ENCODE measurements at regions not wholly inside any gene's neighbourhood (a gene's known extent, or its start where the extent isn't known, plus 50 kb on each side); places are given as distances from the start of the nearest gene placed in this dataset.
"Not testable (repeated sequence)": the region's sequence is repeated elsewhere in the genome, so short reads cannot be mapped to it uniquely, and the experiment has no call there.

DNA sequence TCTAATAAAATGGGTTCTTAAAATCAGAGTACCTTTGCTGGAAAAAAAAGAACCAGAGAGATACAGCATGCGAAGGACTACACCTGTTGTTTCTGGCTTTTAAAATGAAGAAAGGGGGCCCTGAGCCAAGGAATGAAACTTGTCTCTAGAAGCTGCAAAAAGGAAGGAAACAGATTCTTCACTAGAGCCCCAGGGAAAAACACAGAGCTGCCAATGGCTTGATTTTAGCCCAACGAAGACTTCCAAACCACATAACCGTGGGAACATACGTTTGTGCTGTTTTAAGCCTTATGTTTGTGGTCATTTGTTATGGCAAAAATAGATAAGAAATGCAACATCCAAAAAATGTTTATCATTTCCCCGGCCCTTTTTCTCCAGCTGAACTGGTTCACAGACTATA lies 780.0 kb downstream of the SORCS1 start:
- no peaks in the 10 kb centered on the region for H3K4me1 Mint-ChIP-seq (ENCODE audit: low read depth)
- peaks cover 7% of the 10 kb centered on the region for H3K9me3 Mint-ChIP-seq
- no peaks in the 10 kb centered on the region for H3K27me3 Mint-ChIP-seq (ENCODE audit: low read depth)
- no peak overlapping the region for H3K4me3 Mint-ChIP-seq
- H3K27ac Mint-ChIP-seq: no peak overlapping the region
- no peaks in the 10 kb centered on the region for H3K36me3 Mint-ChIP-seq (ENCODE audit: low read depth)

DNA sequence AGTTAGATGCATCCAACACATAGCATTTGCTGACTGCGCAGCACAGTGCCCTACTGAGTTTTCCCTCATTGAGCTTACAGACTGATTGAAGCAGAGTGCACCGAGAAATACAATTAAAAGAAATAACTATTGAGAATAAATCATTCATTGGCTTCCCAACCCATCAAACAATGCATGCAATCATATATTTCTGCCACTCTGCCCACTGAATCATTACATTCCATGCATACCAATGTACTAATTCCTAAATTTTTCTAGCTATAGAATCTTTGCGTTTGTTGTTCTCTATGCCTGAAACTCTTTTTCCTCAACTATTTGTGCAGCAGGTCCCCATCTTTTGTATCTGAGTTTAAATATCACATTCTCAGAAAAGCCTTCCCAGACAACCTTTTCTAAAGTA lies 783.8 kb downstream of the SORCS1 start:
- no peak overlapping the region for H3K4me3 Mint-ChIP-seq
- no peaks in the 10 kb centered on the region for H3K36me3 Mint-ChIP-seq (ENCODE audit: low read depth)
- H3K27ac Mint-ChIP-seq: no peak overlapping the region
- H3K27me3 Mint-ChIP-seq (ENCODE audit: low read depth): no peaks in the 10 kb centered on the region
- H3K4me1 Mint-ChIP-seq (ENCODE audit: low read depth): no peaks in the 10 kb centered on the region
- H3K9me3 Mint-ChIP-seq: peaks cover 10% of the 10 kb centered on the region

- Mint-ChIP-seq H3K27ac (no peak overlapping the region), H3K4me1 (ENCODE audit: low read depth) (no peaks in the 10 kb centered on the region), H3K9me3 (peaks cover 6% of the 10 kb centered on the region), H3K4me3 (no peak overlapping the region), H3K36me3 (ENCODE audit: low read depth) (no peaks in the 10 kb centered on the region), H3K27me3 (ENCODE audit: low read depth) (no peaks in the 10 kb centered on the region)
Measured at GRCh38 chr10:106378251-106378650, 786.3 kb downstream of the SORCS1 start.

DNA sequence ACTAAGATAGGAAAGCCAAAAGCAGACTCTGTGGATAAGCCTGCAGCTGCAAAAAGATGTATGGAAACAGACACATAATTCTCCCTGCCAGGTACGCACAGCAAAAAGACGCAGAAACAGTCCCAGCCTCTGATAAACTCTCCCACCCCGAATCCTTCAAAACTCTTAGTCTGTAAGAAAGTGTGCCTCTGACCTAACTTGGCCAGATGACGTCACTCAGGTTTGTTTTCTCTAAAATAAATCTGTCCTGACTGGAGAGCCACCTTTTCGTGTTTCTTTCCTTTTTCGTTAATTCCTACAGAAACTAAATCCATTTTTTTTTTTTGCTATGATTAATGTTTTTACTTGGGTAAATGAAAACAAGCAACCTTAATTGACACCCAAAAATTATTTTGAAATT lies 793.8 kb downstream of the SORCS1 start:
- Mint-ChIP-seq H3K27ac (no peak overlapping the region), H3K4me3 (no peak overlapping the region), H3K36me3 (ENCODE audit: low read depth) (no peaks in the 10 kb centered on the region), H3K9me3 (no peaks in the 10 kb centered on the region), H3K27me3 (ENCODE audit: low read depth) (no peaks in the 10 kb centered on the region), H3K4me1 (ENCODE audit: low read depth) (no peaks in the 10 kb centered on the region)

DNA sequence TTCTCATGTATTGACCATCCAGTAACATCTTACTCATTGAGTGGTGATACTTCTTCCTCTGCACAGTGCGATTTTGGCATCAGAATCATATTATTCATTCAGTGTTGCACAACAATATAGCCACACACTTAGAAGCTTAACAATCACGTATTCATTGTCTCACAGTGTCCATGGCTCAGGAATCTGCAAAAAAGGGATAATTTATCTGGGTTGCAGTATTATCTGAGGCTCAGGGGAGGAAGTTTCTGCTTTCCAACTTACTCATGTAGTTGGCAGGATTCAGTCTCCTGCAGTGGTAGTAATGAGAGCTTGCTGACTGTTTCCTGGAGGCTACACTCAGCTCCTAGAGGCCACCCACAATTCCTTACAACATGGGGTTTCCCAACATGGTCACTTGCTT lies 803.6 kb downstream of the SORCS1 start:
- Mint-ChIP-seq H3K27me3 (ENCODE audit: low read depth) (no peaks in the 10 kb centered on the region), H3K4me1 (ENCODE audit: low read depth) (no peaks in the 10 kb centered on the region), H3K27ac (no peak overlapping the region), H3K9me3 (peaks cover 4% of the 10 kb centered on the region), H3K36me3 (ENCODE audit: low read depth) (no peaks in the 10 kb centered on the region), H3K4me3 (no peak overlapping the region)

DNA sequence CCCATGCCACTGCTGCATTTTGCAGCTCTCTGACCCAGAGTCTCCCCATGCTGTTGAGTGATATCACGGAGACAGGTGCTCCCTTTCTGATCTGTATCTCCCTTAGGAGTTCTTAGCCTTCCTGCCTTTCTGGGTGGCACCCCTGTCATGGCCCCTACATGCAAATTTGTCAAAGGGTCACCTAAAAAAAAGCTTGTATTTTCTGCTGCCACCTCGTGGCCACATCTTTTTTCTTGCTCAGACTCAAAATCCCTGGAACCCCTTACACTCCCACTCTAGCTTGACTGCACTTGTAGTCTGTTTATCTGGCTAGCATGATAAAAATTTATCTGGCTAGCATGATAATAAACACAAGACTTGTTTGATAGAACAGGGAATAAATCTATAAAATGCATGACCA lies 809.1 kb downstream of the SORCS1 start:
- Mint-ChIP-seq H3K27me3 (ENCODE audit: low read depth) (no peaks in the 10 kb centered on the region), H3K4me1 (ENCODE audit: low read depth) (no peaks in the 10 kb centered on the region), H3K27ac (no peak overlapping the region), H3K4me3 (no peak overlapping the region), H3K36me3 (ENCODE audit: low read depth) (no peaks in the 10 kb centered on the region), H3K9me3 (no peaks in the 10 kb centered on the region)

GRCh38 chr10:106348933-106349332 lies 815.6 kb downstream of the SORCS1 start:
- Mint-ChIP-seq H3K4me1 (ENCODE audit: low read depth) (no peaks in the 10 kb centered on the region), H3K9me3 (no peaks in the 10 kb centered on the region), H3K27me3 (ENCODE audit: low read depth) (no peaks in the 10 kb centered on the region), H3K4me3 (no peak overlapping the region), H3K27ac (no peak overlapping the region), H3K36me3 (ENCODE audit: low read depth) (no peaks in the 10 kb centered on the region)

DNA sequence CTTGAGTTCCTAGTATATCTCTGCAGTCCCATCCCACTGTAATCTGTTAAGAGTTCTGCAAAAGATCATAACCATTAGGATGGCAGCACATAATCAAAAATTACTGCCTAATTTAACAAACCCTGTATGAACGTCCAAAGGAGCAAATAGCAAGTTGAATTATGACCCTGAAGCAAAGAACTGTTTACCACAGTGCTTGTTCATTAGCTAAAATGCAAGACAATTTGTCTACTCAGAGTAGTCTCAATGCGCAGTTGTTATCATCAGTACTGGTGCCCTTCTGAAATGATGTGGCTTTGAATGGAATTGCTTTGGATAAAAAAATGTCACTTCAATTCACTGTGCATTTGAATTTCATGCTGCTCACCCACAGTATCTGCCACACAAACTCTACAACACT lies 817.0 kb downstream of the SORCS1 start:
- H3K36me3 Mint-ChIP-seq (ENCODE audit: low read depth): no peaks in the 10 kb centered on the region
- no peaks in the 10 kb centered on the region for H3K9me3 Mint-ChIP-seq
- no peak overlapping the region for H3K4me3 Mint-ChIP-seq
- H3K4me1 Mint-ChIP-seq (ENCODE audit: low read depth): no peaks in the 10 kb centered on the region
- no peak overlapping the region for H3K27ac Mint-ChIP-seq
- H3K27me3 Mint-ChIP-seq (ENCODE audit: low read depth): no peaks in the 10 kb centered on the region

DNA sequence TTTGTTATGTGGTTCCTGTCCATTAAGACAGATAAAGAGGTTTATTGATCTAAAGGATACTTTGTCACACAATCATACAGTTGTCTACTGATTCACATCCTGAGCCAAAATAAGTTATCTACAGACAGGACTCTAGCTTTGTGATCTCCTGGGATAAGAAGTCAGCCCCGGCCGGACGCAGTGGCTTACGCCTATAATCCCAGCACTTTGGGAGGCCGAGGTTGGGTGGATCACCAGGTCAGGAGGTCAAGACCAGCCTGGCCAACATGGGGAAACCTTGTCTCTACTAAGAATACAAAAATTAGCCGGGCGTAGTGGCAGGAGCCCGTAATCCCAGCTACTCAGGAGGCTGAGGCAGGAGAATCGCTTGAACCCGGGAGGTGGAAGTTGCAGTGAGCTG lies 821.0 kb downstream of the SORCS1 start:
- H3K27me3 Mint-ChIP-seq (ENCODE audit: low read depth); H3K36me3 Mint-ChIP-seq (ENCODE audit: low read depth); H3K27ac Mint-ChIP-seq; H3K9me3 Mint-ChIP-seq; H3K4me3 Mint-ChIP-seq; H3K4me1 Mint-ChIP-seq (ENCODE audit: low read depth): not testable (repeated sequence)

- H3K36me3 Mint-ChIP-seq (ENCODE audit: low read depth): no peaks in the 10 kb centered on the region
- H3K4me3 Mint-ChIP-seq: no peak overlapping the region
- H3K4me1 Mint-ChIP-seq (ENCODE audit: low read depth): no peaks in the 10 kb centered on the region
- no peak overlapping the region for H3K27ac Mint-ChIP-seq
- H3K9me3 Mint-ChIP-seq: no peaks in the 10 kb centered on the region
- no peaks in the 10 kb centered on the region for H3K27me3 Mint-ChIP-seq (ENCODE audit: low read depth)
Measured at GRCh38 chr10:106341356-106341755, 823.1 kb downstream of the SORCS1 start.

DNA sequence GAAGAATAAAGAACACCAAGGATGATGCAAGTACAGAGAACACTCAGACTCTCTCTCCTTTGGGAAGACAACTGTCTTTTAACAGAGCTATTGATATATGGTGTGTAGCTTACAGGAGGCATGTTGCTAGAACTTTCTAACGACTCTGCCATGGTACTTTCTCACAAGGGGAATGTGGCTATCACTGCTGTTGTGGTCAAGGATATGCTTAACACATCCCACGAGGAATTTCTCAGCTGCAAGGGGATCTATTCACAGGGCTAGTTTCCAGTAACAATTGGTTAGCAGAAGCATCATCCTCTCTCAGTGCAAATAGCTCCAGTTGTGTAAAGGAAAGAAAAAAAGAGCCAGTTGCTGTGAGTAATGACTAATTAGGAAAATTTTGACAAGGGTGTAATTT lies 826.0 kb downstream of the SORCS1 start:
- H3K27ac Mint-ChIP-seq: no peak overlapping the region
- H3K4me3 Mint-ChIP-seq: no peak overlapping the region
- no peaks in the 10 kb centered on the region for H3K36me3 Mint-ChIP-seq (ENCODE audit: low read depth)
- H3K27me3 Mint-ChIP-seq (ENCODE audit: low read depth): no peaks in the 10 kb centered on the region
- peaks cover 7% of the 10 kb centered on the region for H3K9me3 Mint-ChIP-seq
- H3K4me1 Mint-ChIP-seq (ENCODE audit: low read depth): no peaks in the 10 kb centered on the region

DNA sequence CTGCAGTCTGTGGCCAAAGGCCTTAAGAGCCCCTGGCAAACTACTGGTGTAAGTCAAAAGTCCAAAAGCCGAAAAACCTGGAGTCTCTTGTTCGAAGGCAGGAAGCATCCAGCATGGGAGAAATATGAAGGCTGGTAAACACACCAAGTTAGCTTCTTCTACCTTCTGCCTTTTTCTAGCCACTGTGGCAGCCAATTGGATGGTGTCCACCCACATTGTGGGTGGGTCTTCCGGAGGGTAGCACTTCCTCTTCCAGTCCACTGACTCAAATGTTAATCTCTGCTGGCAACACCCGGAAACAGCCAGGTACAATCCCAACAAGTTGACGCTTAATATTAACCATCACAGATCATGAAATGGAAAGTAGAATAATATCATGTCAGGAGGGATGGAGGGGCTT lies 827.6 kb downstream of the SORCS1 start:
- H3K27me3 Mint-ChIP-seq (ENCODE audit: low read depth): no peaks in the 10 kb centered on the region
- no peaks in the 10 kb centered on the region for H3K4me1 Mint-ChIP-seq (ENCODE audit: low read depth)
- no peak overlapping the region for H3K27ac Mint-ChIP-seq
- peaks cover 7% of the 10 kb centered on the region for H3K9me3 Mint-ChIP-seq
- no peak overlapping the region for H3K4me3 Mint-ChIP-seq
- no peaks in the 10 kb centered on the region for H3K36me3 Mint-ChIP-seq (ENCODE audit: low read depth)

GRCh38 chr10:106327747-106328146 lies 836.8 kb downstream of the SORCS1 start:
- peaks cover 2% of the 10 kb centered on the region for H3K36me3 Mint-ChIP-seq (ENCODE audit: low read depth)
- H3K27me3 Mint-ChIP-seq (ENCODE audit: low read depth): no peaks in the 10 kb centered on the region
- no peaks in the 10 kb centered on the region for H3K4me1 Mint-ChIP-seq (ENCODE audit: low read depth)
- H3K4me3 Mint-ChIP-seq: no peak overlapping the region
- no peak overlapping the region for H3K27ac Mint-ChIP-seq
- peaks cover 27% of the 10 kb centered on the region for H3K9me3 Mint-ChIP-seq

- Mint-ChIP-seq H3K36me3 (ENCODE audit: low read depth) (peaks cover under 1% of the 10 kb centered on the region), H3K27ac (no peak overlapping the region), H3K4me3 (no peak overlapping the region), H3K27me3 (ENCODE audit: low read depth) (no peaks in the 10 kb centered on the region), H3K9me3 (peaks cover 3% of the 10 kb centered on the region), H3K4me1 (ENCODE audit: low read depth) (no peaks in the 10 kb centered on the region)
Measured at GRCh38 chr10:106320876-106321275, 843.6 kb downstream of the SORCS1 start.

- Mint-ChIP-seq H3K27me3 (ENCODE audit: low read depth) (no peaks in the 10 kb centered on the region), H3K9me3 (no peaks in the 10 kb centered on the region), H3K4me1 (ENCODE audit: low read depth) (no peaks in the 10 kb centered on the region), H3K27ac (no peak overlapping the region), H3K36me3 (ENCODE audit: low read depth) (no peaks in the 10 kb centered on the region), H3K4me3 (no peak overlapping the region)
Measured at GRCh38 chr10:106320078-106320477, 844.4 kb downstream of the SORCS1 start.

DNA sequence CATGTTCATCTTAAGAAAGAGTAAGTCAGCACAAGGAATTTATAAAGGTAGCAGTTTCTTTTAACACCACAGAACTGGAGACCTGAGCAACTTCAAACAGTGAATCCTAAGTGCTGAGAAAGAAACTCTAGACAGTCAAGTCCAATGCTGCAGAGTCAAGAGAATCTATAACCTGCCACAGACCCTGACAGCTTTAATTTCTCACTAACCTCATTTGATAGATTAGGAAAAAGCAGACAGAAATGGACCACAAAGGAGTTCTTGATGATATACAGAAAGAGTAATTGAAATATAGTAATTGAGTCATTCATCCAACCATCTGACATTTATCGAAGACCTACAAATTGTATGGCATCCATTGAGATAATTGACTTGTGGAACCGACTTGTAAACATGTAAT lies 847.0 kb downstream of the SORCS1 start:
- Mint-ChIP-seq H3K9me3 (no peaks in the 10 kb centered on the region), H3K4me3 (no peak overlapping the region), H3K4me1 (ENCODE audit: low read depth) (no peaks in the 10 kb centered on the region), H3K27ac (no peak overlapping the region), H3K27me3 (ENCODE audit: low read depth) (no peaks in the 10 kb centered on the region), H3K36me3 (ENCODE audit: low read depth) (no peaks in the 10 kb centered on the region)
